IMR-90 (cell line): ENCODE measurements at regions not wholly inside any gene's neighbourhood (a gene's known extent, or its start where the extent isn't known, plus 50 kb on each side); places are given as distances from the start of the nearest gene placed in this dataset.

Source experiments
- ATAC-seq: fragments of 200-7000 bp; cut with Tn5 transposase; 2 replicates; pipeline ENCODE4 v1.9.1; 2020; ENCODE audit warnings: low read depth, mild to moderate bottlenecking, moderate library complexity
- BruUV-seq: library from RNA; stranded (reverse); fragments of 400-500 nt; replicated peaks from 2 replicates; lab custom pipeline; 2021; lab: Mats Ljungman, UMichigan
- CTCF ChIA-PET: fragments of 300-600 bp; formaldehyde crosslinking; extraction: SDS; loops from one replicate; lab custom pipeline; 2021; ENCODE audit warnings: antibody characterized with exemption; lab: Yijun Ruan, JAX
- POLR2A ChIA-PET: fragments of 300-600 bp; sonication (Branson Sonifier 250); formaldehyde crosslinking; loops from one replicate; lab custom pipeline; 2022; ENCODE audit warnings: antibody characterized with exemption; ENCODE audit not compliant: unreplicated experiment; lab: Charles Lee
- DNase-seq: peaks from one replicate; pipeline ENCODE4 v3.0.0; 2013
- H2AFZ ChIP-seq: replicated peaks from 2 replicates; pipeline ENCODE3; 2013; ENCODE audit warnings: low read length, mild to moderate bottlenecking; ENCODE audit not compliant: poor library complexity
- H2AK5ac ChIP-seq: 2 replicates; pipeline ENCODE4 v1.6.1; 2013; ENCODE audit warnings: low read depth, low read length, inconsistent platforms
- H2AK9ac ChIP-seq: replicated peaks from 2 replicates; pipeline ENCODE3; 2013; ENCODE audit warnings: mild to moderate bottlenecking, low read depth, low read length, moderate library complexity; ENCODE audit not compliant: poor library complexity
- H2BK120ac ChIP-seq: 2 replicates; pipeline ENCODE4 v1.6.1; 2013; ENCODE audit warnings: low read depth, low read length, inconsistent platforms
- H2BK15ac ChIP-seq: 3 replicates; pipeline ENCODE4 v1.6.1; 2013; ENCODE audit warnings: low read depth, low read length, inconsistent platforms
- H2BK20ac ChIP-seq: 2 replicates; pipeline ENCODE4 v1.6.1; 2013; ENCODE audit warnings: low read depth, mild to moderate bottlenecking, inconsistent platforms, low read length, moderate library complexity
- H2BK5ac ChIP-seq: 2 replicates; pipeline ENCODE4 v1.6.1; 2013; ENCODE audit warnings: mild to moderate bottlenecking, low read depth, low read length, inconsistent platforms; ENCODE audit not compliant: poor library complexity, severe bottlenecking
- H3K14ac ChIP-seq: replicated peaks from 2 replicates; pipeline ENCODE4 v1.6.1; 2013; ENCODE audit warnings: low read depth, low read length, inconsistent platforms
- H3K18ac ChIP-seq: 2 replicates; pipeline ENCODE4 v1.6.1; 2013; ENCODE audit warnings: low read depth, low read length, control low read depth
- H3K23ac ChIP-seq: 2 replicates; pipeline ENCODE4 v1.6.1; 2013; ENCODE audit warnings: low read depth, low read length, inconsistent platforms
- H3K27ac ChIP-seq: 2 replicates; pipeline ENCODE4 v1.5.1; 2013; ENCODE audit warnings: mild to moderate bottlenecking, control low read depth, low read length; ENCODE audit not compliant: insufficient read depth
- H3K27me3 ChIP-seq: 2 replicates; pipeline ENCODE4 v1.6.1; 2013; ENCODE audit warnings: low read length; ENCODE audit not compliant: control insufficient read depth, insufficient read depth
- H3K36me3 ChIP-seq: 2 replicates; pipeline ENCODE4 v1.6.1; 2013; ENCODE audit warnings: low read length, mixed read lengths; ENCODE audit not compliant: control insufficient read depth, insufficient read depth
- H3K4ac ChIP-seq: 2 replicates; pipeline ENCODE4 v1.6.1; 2013; ENCODE audit warnings: low read depth, low read length, inconsistent platforms
- H3K4me1 ChIP-seq: 2 replicates; pipeline ENCODE4 v1.6.1; 2013; ENCODE audit warnings: low read length, mixed read lengths; ENCODE audit not compliant: control insufficient read depth, insufficient read depth
- H3K4me2 ChIP-seq: 2 replicates; pipeline ENCODE4 v1.6.1; 2013; ENCODE audit warnings: low read depth, mild to moderate bottlenecking, control low read depth, low read length, moderate library complexity
- H3K4me3 ChIP-seq: 2 replicates; pipeline ENCODE4 v1.5.1; 2013; ENCODE audit warnings: low read depth, mild to moderate bottlenecking, control low read depth, low read length, moderate library complexity; ENCODE audit not compliant: insufficient read depth
- H3K56ac ChIP-seq: 2 replicates; pipeline ENCODE4 v1.6.1; 2013; ENCODE audit warnings: low read length, inconsistent platforms; ENCODE audit not compliant: insufficient read depth; ENCODE audit errors: extremely low read depth
- H3K79me1 ChIP-seq, 2 experiments: 2 replicates each; pipeline ENCODE4 v1.6.1; 2013; ENCODE audit warnings: low read length in 2 of 2, inconsistent platforms in 1 of 2, low read depth in 1 of 2
- H3K9ac ChIP-seq: 2 replicates; pipeline ENCODE4 v1.6.1; 2013; ENCODE audit warnings: low read depth, low read length, control low read depth
- H3K9me1 ChIP-seq: 2 replicates; pipeline ENCODE4 v1.6.1; 2013; ENCODE audit warnings: low read length, inconsistent platforms; ENCODE audit not compliant: insufficient read depth
- H3K9me3 ChIP-seq: 2 replicates; pipeline ENCODE4 v1.6.1; 2013; ENCODE audit warnings: low read length; ENCODE audit not compliant: control insufficient read depth, insufficient read depth
- H4K20me1 ChIP-seq: 2 replicates; pipeline ENCODE4 v1.6.1; 2013; ENCODE audit warnings: low read length, inconsistent platforms; ENCODE audit not compliant: insufficient read depth
- H4K5ac ChIP-seq: 2 replicates; pipeline ENCODE4 v1.6.1; 2013; ENCODE audit warnings: mild to moderate bottlenecking, low read depth, low read length, control low read depth
- H4K8ac ChIP-seq, 2 experiments: 2 replicates each; pipeline ENCODE4 v1.6.1; 2013; ENCODE audit warnings: low read depth in 2 of 2, low read length in 2 of 2, control low read depth in 1 of 2, inconsistent platforms in 1 of 2
- H4K91ac ChIP-seq: 2 replicates; pipeline ENCODE4 v1.6.1; 2013; ENCODE audit warnings: low read depth, low read length, inconsistent platforms; ENCODE audit not compliant: insufficient read depth
- BHLHE40 ChIP-seq: fragments of 150-350 bp; IDR thresholded peaks from 2 replicates; pipeline ENCODE4 v1.6.1; 2016; ENCODE audit warnings: mild to moderate bottlenecking, low read depth, low read length
- CEBPB ChIP-seq: IDR thresholded peaks from 2 replicates; pipeline ENCODE4 v1.6.1; 2012; ENCODE audit warnings: low read depth, low read length, improper control_type of control experiment
- CHD1 ChIP-seq: IDR thresholded peaks from 2 replicates; pipeline ENCODE4 v1.6.1; 2012; ENCODE audit warnings: low read depth, low read length, improper control_type of control experiment
- CTCF ChIP-seq: conservative IDR thresholded peaks from 2 replicates; pipeline ENCODE4 v1.5.1; 2012; ENCODE audit warnings: mild to moderate bottlenecking, low read depth, low read length, improper control_type of control experiment
- ELK1 ChIP-seq: fragments of 150-350 bp; IDR thresholded peaks from 2 replicates; pipeline ENCODE4 v1.6.1; 2016; ENCODE audit warnings: low read depth, mild to moderate bottlenecking, low read length, moderate library complexity, borderline replicate concordance
- FOS ChIP-seq: fragments of 150-350 bp; IDR thresholded peaks from 2 replicates; pipeline ENCODE4 v1.6.1; 2016; ENCODE audit warnings: low read depth, low read length
- MAFK ChIP-seq: IDR thresholded peaks from 2 replicates; pipeline ENCODE4 v1.6.1; 2012; ENCODE audit warnings: low read depth, low read length, improper control_type of control experiment
- MAZ ChIP-seq: IDR thresholded peaks from 2 replicates; pipeline ENCODE4 v1.6.1; 2012; ENCODE audit warnings: low read depth, mild to moderate bottlenecking, low read length, improper control_type of control experiment, moderate library complexity, borderline replicate concordance
- MXI1 ChIP-seq: IDR thresholded peaks from 2 replicates; pipeline ENCODE4 v1.6.1; 2012; ENCODE audit warnings: low read depth, mild to moderate bottlenecking, low read length, moderate library complexity, borderline replicate concordance
- NFE2L2 ChIP-seq: fragments of 150-350 bp; IDR thresholded peaks from 2 replicates; pipeline ENCODE4 v1.6.1; 2016; ENCODE audit warnings: low read depth, mild to moderate bottlenecking, low read length
- POLR2A ChIP-seq: IDR thresholded peaks from 2 replicates; pipeline ENCODE4 v1.6.1; 2012; ENCODE audit warnings: mild to moderate bottlenecking, low read depth, low read length
- RAD21 ChIP-seq: IDR thresholded peaks from 2 replicates; pipeline ENCODE4 v1.6.1; 2012; ENCODE audit warnings: low read length, improper control_type of control experiment
- RCOR1 ChIP-seq: IDR thresholded peaks from 2 replicates; pipeline ENCODE4 v1.6.1; 2012; ENCODE audit warnings: mild to moderate bottlenecking, low read length, improper control_type of control experiment; ENCODE audit not compliant: insufficient replicate concordance
- RFX5 ChIP-seq: IDR thresholded peaks from 2 replicates; pipeline ENCODE4 v1.8.0; 2012; ENCODE audit warnings: low read depth, mild to moderate bottlenecking, low read length, moderate library complexity
- SMC3 ChIP-seq: fragments of 150-350 bp; IDR thresholded peaks from 2 replicates; pipeline ENCODE4 v1.6.1; 2016; ENCODE audit warnings: low read depth, mild to moderate bottlenecking, antibody characterized with exemption, low read length, moderate library complexity
- USF2 ChIP-seq: fragments of 150-350 bp; IDR thresholded peaks from 2 replicates; pipeline ENCODE4 v1.6.1; 2017; ENCODE audit warnings: mild to moderate bottlenecking, antibody characterized with exemption, low read length, low read depth
- WGBS, 2 experiments: methylation state at CpG; one replicate each; pipeline versions ENCODE4 v1.1.5 to v1.1.7; 2013; ENCODE audit warnings: missing lambda C conversion rate in 2 of 2; ENCODE audit not compliant: insufficient read length in 1 of 2; ENCODE audit errors: extremely low coverage in 2 of 2; 5-methylcytosine and 5-hydroxymethylcytosine counted together
- dilution Hi-C: fragments of 300-500 bp; cut with HindIII; formaldehyde crosslinking; loops from one replicate; pipeline ENCODE4 v1.14.3; 2018; ENCODE audit warnings: low sequenced_read_pairs; ENCODE audit not compliant: unreplicated experiment
- in situ Hi-C: fragments of 300-500 bp; cut with MboI; formaldehyde crosslinking; loops from 3 replicates; pipeline ENCODE4 v1.14.3; 2019; ENCODE audit warnings: low sequenced_read_pairs, inconsistent platforms, mixed read lengths
- intact Hi-C: fragments of 100-400 bp; cut with micrococcal nuclease; formaldehyde crosslinking; loops from 2 replicates; pipeline ENCODE4 v1.10.0; 2022

DNA sequence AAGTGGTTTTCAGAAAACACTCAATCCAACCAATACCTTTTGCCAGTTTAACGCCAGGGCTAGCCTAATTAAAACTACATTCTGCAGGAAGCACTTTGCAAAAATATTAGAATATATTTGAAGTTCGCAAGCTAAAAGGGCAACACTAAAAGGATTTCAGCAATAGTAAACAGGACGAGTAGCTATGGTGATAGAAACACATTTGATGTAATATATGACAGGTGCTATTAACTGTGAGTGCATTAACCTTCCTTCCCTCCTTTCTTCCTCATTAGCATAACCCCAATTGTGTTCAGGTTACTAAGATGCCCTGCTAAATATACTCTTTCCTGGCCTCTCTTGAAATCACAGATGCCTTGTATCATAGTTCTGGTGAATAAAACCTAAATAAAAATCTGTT, 85.6 kb upstream of the TMCC3 start:
- Histone ChIP-seq H3K9me3 (no peaks in the 10 kb centered on the region), H4K20me1 (no peaks in the 10 kb centered on the region), H3K9ac (no peak overlapping the region), H3K4me2 (no peak overlapping the region), H2AK5ac (no peak overlapping the region), H2BK20ac (no peak overlapping the region), H2AFZ (no peak overlapping the region), H2BK120ac (no peak overlapping the region), H2BK5ac (no peak overlapping the region), H3K27me3 (peaks cover 5% of the 10 kb centered on the region), H3K4ac (no peak overlapping the region), H3K36me3 (no peaks in the 10 kb centered on the region), H4K91ac (no peak overlapping the region), H3K23ac (no peak overlapping the region), H3K56ac (no peak overlapping the region), H3K27ac (no peak overlapping the region), H3K79me1 (no peaks in the 10 kb centered on the region), H3K18ac (no peak overlapping the region), H3K4me3 (no peak overlapping the region), H4K8ac (no peak overlapping the region), H2BK15ac (no peak overlapping the region), H3K4me1 (no peaks in the 10 kb centered on the region), H2AK9ac (no peak overlapping the region), H4K5ac (no peak overlapping the region), H3K14ac (no peak overlapping the region), H3K9me1 (no peaks in the 10 kb centered on the region)
- intact Hi-C loops: no loop called here
- dilution Hi-C loops: no loop called here
- no peak for TF ChIP-seq CTCF
- no peak for TF ChIP-seq CHD1
- no peak for TF ChIP-seq MAFK
- TF ChIP-seq USF2: no peak
- TF ChIP-seq POLR2A: no peak
- no peak for TF ChIP-seq ELK1
- no peak for TF ChIP-seq FOS
- TF ChIP-seq CEBPB: no peak
- no peak for TF ChIP-seq MXI1
- TF ChIP-seq SMC3: no peak
- TF ChIP-seq NFE2L2: no peak
- no peak for TF ChIP-seq BHLHE40
- TF ChIP-seq RCOR1: no peak
- TF ChIP-seq RAD21: no peak
- no peak for TF ChIP-seq MAZ
- no peak for TF ChIP-seq RFX5
- no peak for DNase-seq
- ChIA-PET CTCF (interaction anchor here (0.6 kb wide), 1 partner anchor 111 kb away, joined by 4 read pairs; no protein-coding TSS in a partner anchor), POLR2A (no interaction called here)
- ATAC-seq: no peak
- no CpG with 5 or more reads among the region's 3 CpGs for WGBS, 2 experiments
- in situ Hi-C loops: no loop called here
- no TSS peak for BruUV-seq
